SH-SY5Y (cell line): ENCODE measurements at regions not wholly inside any gene's neighbourhood (a gene's known extent, or its start where the extent isn't known, plus 50 kb on each side); places are given as distances from the start of the nearest gene placed in this dataset.

Experiments
- GATA2 ChIP-seq: IDR thresholded peaks from 2 replicates; pipeline ENCODE4 v1.6.1; 2011; ENCODE audit warnings: mild to moderate bottlenecking, low read depth, low read length
- GATA3 ChIP-seq: IDR thresholded peaks from 2 replicates; pipeline ENCODE4 v1.6.1; 2011; ENCODE audit warnings: low read depth, mild to moderate bottlenecking, low read length, moderate library complexity

DNA sequence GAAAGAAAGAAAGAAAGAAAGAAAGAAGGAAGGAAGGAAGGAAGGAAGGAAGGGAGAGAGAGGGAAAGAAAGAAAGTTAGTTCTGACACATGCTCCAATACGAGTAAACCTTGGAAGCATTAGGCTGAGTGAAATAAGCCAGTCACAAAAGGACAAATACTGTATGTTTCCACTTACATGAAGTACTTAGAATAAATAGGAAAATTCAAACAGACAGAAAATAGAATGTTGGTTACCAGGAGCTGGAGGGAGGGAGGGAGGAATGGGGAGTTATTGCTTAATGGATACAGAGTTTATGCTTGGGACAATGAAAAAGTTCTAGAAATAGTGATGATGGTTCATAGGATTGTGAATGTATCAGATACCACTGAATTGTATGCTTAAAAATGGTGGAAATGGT, 75.2 kb upstream of the CDH4 start:
- TF ChIP-seq GATA2 (no peak), GATA3 (no peak)
